Neural progenitor cell (in vitro differentiated cells): ENCODE measurements at regions not wholly inside any gene's neighbourhood (a gene's known extent, or its start where the extent isn't known, plus 50 kb on each side); places are given as distances from the start of the nearest gene placed in this dataset.
A peak's percentile ranks its signal among the peaks of the same experiment; 100 is the strongest.

Experiments
- DNase-seq: peaks from one replicate; pipeline ENCODE4 v3.0.0-alpha.2; 2016; ENCODE audit warnings: low spot score
- H2AFZ ChIP-seq: fragments of 200-600 bp; sonication (generic); replicated peaks from 2 replicates; pipeline ENCODE4 v1.6.1; 2016; ENCODE audit warnings: antibody characterized with exemption
- H3F3A ChIP-seq: fragments of 200-600 bp; sonication (generic); 2 replicates; pipeline ENCODE4 v1.6.1; 2016; ENCODE audit warnings: antibody characterized with exemption, low read depth
- H3K27ac ChIP-seq: fragments of 200-600 bp; sonication (generic); 2 replicates; pipeline ENCODE4 v1.5.1; 2016; ENCODE audit warnings: mild to moderate bottlenecking
- H3K27me3 ChIP-seq: fragments of 200-600 bp; sonication (generic); 2 replicates; pipeline ENCODE4 v1.6.1; 2016; ENCODE audit warnings: mild to moderate bottlenecking, moderate library complexity
- H3K36me3 ChIP-seq: fragments of 200-600 bp; sonication (generic); 2 replicates; pipeline ENCODE4 v1.5.1; 2016
- H3K4me1 ChIP-seq: fragments of 200-600 bp; sonication (generic); 2 replicates; pipeline ENCODE4 v1.6.1; 2016; ENCODE audit warnings: mixed run types
- H3K4me2 ChIP-seq: fragments of 200-600 bp; sonication (generic); 2 replicates; pipeline ENCODE4 v1.6.1; 2016
- H3K4me3 ChIP-seq: fragments of 200-600 bp; sonication (generic); 2 replicates; pipeline ENCODE4 v1.5.1; 2016
- H3K79me2 ChIP-seq: fragments of 200-600 bp; sonication (generic); 2 replicates; pipeline ENCODE4 v1.6.1; 2016; ENCODE audit warnings: low read depth
- H3K9ac ChIP-seq: fragments of 200-600 bp; sonication (generic); 2 replicates; pipeline ENCODE4 v1.6.1; 2016
- H3K9me3 ChIP-seq: fragments of 200-600 bp; sonication (generic); 2 replicates; pipeline ENCODE4 v1.5.1; 2016; ENCODE audit warnings: low read depth
- H4K20me1 ChIP-seq: fragments of 200-600 bp; sonication (generic); 2 replicates; pipeline ENCODE4 v1.6.1; 2016; ENCODE audit warnings: low read depth
- H3K27ac Mint-ChIP-seq: 3 replicates; pipeline ENCODE4 v1.8.0; 2021; ENCODE audit warnings: mixed read lengths
- H3K27me3 Mint-ChIP-seq: 2 replicates; pipeline ENCODE4 v1.8.0; 2022; ENCODE audit warnings: low read depth, mild to moderate bottlenecking, inconsistent platforms, moderate library complexity, mixed read lengths; ENCODE audit not compliant: insufficient read depth
- H3K36me3 Mint-ChIP-seq: 3 replicates; pipeline ENCODE4 v1.8.0; 2021; ENCODE audit warnings: mixed read lengths
- H3K4me1 Mint-ChIP-seq: 3 replicates; pipeline ENCODE4 v1.8.0; 2021; ENCODE audit warnings: mixed read lengths
- H3K4me3 Mint-ChIP-seq: 3 replicates; pipeline ENCODE4 v1.8.0; 2021; ENCODE audit warnings: mild to moderate bottlenecking, moderate library complexity, mixed read lengths
- H3K9me3 Mint-ChIP-seq: 3 replicates; pipeline ENCODE4 v1.8.0; 2020; ENCODE audit warnings: mixed read lengths
- CTCF ChIP-seq: fragments of 200-600 bp; sonication (generic); IDR thresholded peaks from 2 replicates; pipeline ENCODE4 v1.5.1; 2017; ENCODE audit warnings: antibody characterized with exemption, mild to moderate bottlenecking
- EZH2 ChIP-seq: fragments of 200-600 bp; sonication (generic); IDR thresholded peaks from 2 replicates; pipeline ENCODE4 v1.6.1; 2017; ENCODE audit warnings: antibody characterized with exemption, mild to moderate bottlenecking, moderate library complexity
- EZH2phosphoT487 ChIP-seq: fragments of 200-600 bp; sonication (generic); IDR thresholded peaks from 2 replicates; pipeline ENCODE4 v1.6.1; 2017; ENCODE audit warnings: antibody characterized with exemption

GRCh38 chr10:78627254-78627795 lies 441.4 kb upstream of the ZMIZ1 start:
- no peaks in the 10 kb centered on the region for H3K36me3 ChIP-seq
- peak overlapping the region; percentile 40 for H3K4me2 ChIP-seq
- TF ChIP-seq EZH2 (no peak), EZH2phosphoT487 (no peak), CTCF (no peak)
- peak overlapping the region; percentile 7 for H3K4me3 Mint-ChIP-seq
- no peak overlapping the region for H3K27ac Mint-ChIP-seq
- peaks cover 40% of the 10 kb centered on the region for H3K27me3 Mint-ChIP-seq
- peaks cover 3% of the 10 kb centered on the region for H3F3A ChIP-seq
- no peak for DNase-seq
- no peak overlapping the region for H3K9ac ChIP-seq
- H2AFZ ChIP-seq = no peak overlapping the region
- H3K4me1 ChIP-seq = peaks cover 12% of the 10 kb centered on the region
- H3K36me3 Mint-ChIP-seq = no peaks in the 10 kb centered on the region
- no peaks in the 10 kb centered on the region for H3K9me3 Mint-ChIP-seq
- no peak overlapping the region for H3K4me3 ChIP-seq
- H3K27ac ChIP-seq = no peak overlapping the region
- peaks cover 56% of the 10 kb centered on the region for H3K27me3 ChIP-seq
- H4K20me1 ChIP-seq = peaks cover 5% of the 10 kb centered on the region
- no peaks in the 10 kb centered on the region for H3K9me3 ChIP-seq
- H3K4me1 Mint-ChIP-seq = peaks cover 43% of the 10 kb centered on the region
- no peaks in the 10 kb centered on the region for H3K79me2 ChIP-seq

- H3K27me3 ChIP-seq = peaks cover 40% of the 10 kb centered on the region
- no peak overlapping the region for H3K4me2 ChIP-seq
- no peaks in the 10 kb centered on the region for H3K9me3 ChIP-seq
- no peak overlapping the region for H3K27ac ChIP-seq
- no peak for TF ChIP-seq EZH2
- TF ChIP-seq EZH2phosphoT487 = no peak
- TF ChIP-seq CTCF = no peak
- H3K9ac ChIP-seq = no peak overlapping the region
- peaks cover 12% of the 10 kb centered on the region for H3K4me1 ChIP-seq
- no peaks in the 10 kb centered on the region for H3K36me3 ChIP-seq
- H4K20me1 ChIP-seq = peaks cover 5% of the 10 kb centered on the region
- Mint-ChIP-seq H3K4me3 (no peak overlapping the region), H3K36me3 (no peaks in the 10 kb centered on the region), H3K4me1 (peaks cover 35% of the 10 kb centered on the region), H3K9me3 (no peaks in the 10 kb centered on the region), H3K27me3 (peaks cover 32% of the 10 kb centered on the region), H3K27ac (no peak overlapping the region)
- no peak overlapping the region for H2AFZ ChIP-seq
- H3K4me3 ChIP-seq = no peak overlapping the region
- peaks cover 3% of the 10 kb centered on the region for H3F3A ChIP-seq
- DNase-seq = no peak
- H3K79me2 ChIP-seq = no peaks in the 10 kb centered on the region
Observed at GRCh38 chr10:78628976-78629375, 439.8 kb upstream of the ZMIZ1 start.

- Histone ChIP-seq H3K79me2 (no peaks in the 10 kb centered on the region), H3K4me3 (no peak overlapping the region), H3K36me3 (no peaks in the 10 kb centered on the region), H3K9ac (no peak overlapping the region), H4K20me1 (peaks cover 5% of the 10 kb centered on the region), H3K9me3 (no peaks in the 10 kb centered on the region), H3K27ac (no peak overlapping the region), H3K27me3 (peaks cover 34% of the 10 kb centered on the region), H2AFZ (no peak overlapping the region), H3K4me2 (no peak overlapping the region), H3F3A (peaks cover 3% of the 10 kb centered on the region), H3K4me1 (peaks cover 17% of the 10 kb centered on the region)
- peaks cover 34% of the 10 kb centered on the region for H3K4me1 Mint-ChIP-seq
- peaks cover 27% of the 10 kb centered on the region for H3K27me3 Mint-ChIP-seq
- H3K36me3 Mint-ChIP-seq = no peaks in the 10 kb centered on the region
- no peaks in the 10 kb centered on the region for H3K9me3 Mint-ChIP-seq
- H3K4me3 Mint-ChIP-seq = no peak overlapping the region
- H3K27ac Mint-ChIP-seq = peak overlapping the region; percentile 61
- no peak for TF ChIP-seq EZH2
- TF ChIP-seq EZH2phosphoT487 = no peak
- no peak for TF ChIP-seq CTCF
- DNase-seq = no peak
Observed at GRCh38 chr10:78629773-78630172, 439.0 kb upstream of the ZMIZ1 start.
